Prostate gland (tissue), 2 donors: ENCODE measurements at regions not wholly inside any gene's neighbourhood (a gene's known extent, or its start where the extent isn't known, plus 50 kb on each side); places are given as distances from the start of the nearest gene placed in this dataset.

Experiments used
- POLR2A ChIP-seq: fragments of 450-650 bp; IDR thresholded peaks from one replicate; pipeline ENCODE4 v1.6.1; 2016; ENCODE audit warnings: antibody characterized with exemption, mild to moderate bottlenecking
- TF ChIP-seq, protein P1 (sequence below), 4 experiments: fragments of 200-600 bp in 2 of 4; fragments of 450-650 bp in 2 of 4; sonication (generic) in 2 of 4; IDR thresholded peaks; 1 replicate in 3 of 4; 2 replicates in 1 of 4; pipeline ENCODE4 v1.5.1; 2016 to 2019; ENCODE audit warnings: antibody characterized with exemption in 4 of 4, mild to moderate bottlenecking in 2 of 4, moderate library complexity in 2 of 4

DNA sequence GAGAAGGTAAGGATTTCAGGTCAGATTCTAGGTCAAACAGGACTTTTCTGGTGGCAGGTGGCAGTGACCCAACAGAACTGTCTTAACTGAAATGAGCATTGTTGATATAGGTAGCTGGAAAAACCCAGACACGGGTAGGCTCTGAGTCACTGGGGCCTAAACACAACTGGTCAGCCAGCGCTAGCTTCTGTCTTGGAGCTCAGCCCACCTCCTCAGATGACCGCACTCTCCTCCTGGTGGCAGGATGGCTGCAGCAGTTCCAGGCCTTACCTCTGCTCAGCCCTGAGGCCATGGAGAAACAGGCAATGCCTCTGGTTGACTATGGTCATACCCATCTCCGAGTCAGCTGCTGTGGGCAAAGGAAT, 61.1 kb upstream of the GATA2 start:
- no peak for TF ChIP-seq POLR2A
- TF ChIP-seq, protein P1, sequence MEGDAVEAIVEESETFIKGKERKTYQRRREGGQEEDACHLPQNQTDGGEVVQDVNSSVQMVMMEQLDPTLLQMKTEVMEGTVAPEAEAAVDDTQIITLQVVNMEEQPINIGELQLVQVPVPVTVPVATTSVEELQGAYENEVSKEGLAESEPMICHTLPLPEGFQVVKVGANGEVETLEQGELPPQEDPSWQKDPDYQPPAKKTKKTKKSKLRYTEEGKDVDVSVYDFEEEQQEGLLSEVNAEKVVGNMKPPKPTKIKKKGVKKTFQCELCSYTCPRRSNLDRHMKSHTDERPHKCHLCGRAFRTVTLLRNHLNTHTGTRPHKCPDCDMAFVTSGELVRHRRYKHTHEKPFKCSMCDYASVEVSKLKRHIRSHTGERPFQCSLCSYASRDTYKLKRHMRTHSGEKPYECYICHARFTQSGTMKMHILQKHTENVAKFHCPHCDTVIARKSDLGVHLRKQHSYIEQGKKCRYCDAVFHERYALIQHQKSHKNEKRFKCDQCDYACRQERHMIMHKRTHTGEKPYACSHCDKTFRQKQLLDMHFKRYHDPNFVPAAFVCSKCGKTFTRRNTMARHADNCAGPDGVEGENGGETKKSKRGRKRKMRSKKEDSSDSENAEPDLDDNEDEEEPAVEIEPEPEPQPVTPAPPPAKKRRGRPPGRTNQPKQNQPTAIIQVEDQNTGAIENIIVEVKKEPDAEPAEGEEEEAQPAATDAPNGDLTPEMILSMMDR (IDR thresholded peaks at IDR 0.05) = no peak
